Vagina (tissue), 2 donors: ENCODE measurements at regions not wholly inside any gene's neighbourhood (a gene's known extent, or its start where the extent isn't known, plus 50 kb on each side); places are given as distances from the start of the nearest gene placed in this dataset.

Source experiments
- CTCF ChIP-seq, 3 experiments: fragments of 450-650 bp in 2 of 3; fragments of 200-600 bp in 1 of 3; sonication (generic) in 1 of 3; IDR thresholded peaks; one replicate each; pipeline ENCODE4 v1.5.1; 2017 to 2019; ENCODE audit warnings: antibody characterized with exemption in 3 of 3, mild to moderate bottlenecking in 2 of 3, moderate library complexity in 2 of 3
- POLR2A ChIP-seq, 2 donors: fragments of 450-650 bp; IDR thresholded peaks; one replicate each; pipeline ENCODE4 v1.6.1; 2017; ENCODE audit warnings: antibody characterized with exemption in 2 of 2, mild to moderate bottlenecking in 2 of 2, moderate library complexity in 2 of 2
- POLR2AphosphoS5 ChIP-seq, 2 donors: sonication (generic); formaldehyde crosslinking; IDR thresholded peaks; one replicate each; pipeline ENCODE4 v1.9.0; 2017; ENCODE audit warnings: antibody characterized with exemption in 2 of 2, mild to moderate bottlenecking in 2 of 2, low read depth in 1 of 2; ENCODE audit not compliant: insufficient read depth in 1 of 2

- TF ChIP-seq CTCF (IDR thresholded peaks at IDR 0.05) (no peak), POLR2AphosphoS5 (IDR thresholded peaks at IDR 0.05; ENCODE audit: insufficient read depth in 1 of 2, low read depth in 1 of 2) (no peak), POLR2A (IDR thresholded peaks at IDR 0.05) (no peak)
Measured at GRCh38 chr13:67827992-67828391, 597.9 kb upstream of the PCDH9 start.
